Tibial artery (tissue), 4 donors: ENCODE measurements at regions not wholly inside any gene's neighbourhood (a gene's known extent, or its start where the extent isn't known, plus 50 kb on each side); places are given as distances from the start of the nearest gene placed in this dataset.
"Not testable (repeated sequence)": the region's sequence is repeated elsewhere in the genome, so short reads cannot be mapped to it uniquely, and the experiment has no call there.

Source experiments
- DNase-seq, 2 donors: peaks; one replicate each; pipeline ENCODE4 v3.0.0-alpha.2; 2019
- H3K27ac ChIP-seq, 2 donors: fragments of 200-600 bp; sonication (generic) in 1 of 2; 1 replicate in 1 of 2; 2 replicates in 1 of 2; pipeline ENCODE4 v1.5.1; 2018 to 2019; ENCODE audit warnings: mild to moderate bottlenecking in 1 of 2
- H3K27me3 ChIP-seq, 2 donors: fragments of 200-600 bp; sonication (generic) in 1 of 2; one replicate each; pipeline versions ENCODE4 v1.5.1 to v1.6.0; 2016 to 2019
- H3K36me3 ChIP-seq, 3 donors: fragments of 200-600 bp; sonication (generic) in 2 of 3; one replicate each; pipeline ENCODE4 v1.5.1; 2016 to 2019; ENCODE audit warnings: mild to moderate bottlenecking in 2 of 3
- H3K4me1 ChIP-seq, 4 donors: fragments of 200-600 bp; sonication (generic) in 2 of 4; 1 replicate in 3 of 4; 2 replicates in 1 of 4; pipeline ENCODE4 v1.5.1; 2016 to 2019
- H3K4me3 ChIP-seq, 2 donors: fragments of 200-600 bp; sonication (generic) in 1 of 2; 1 replicate in 1 of 2; 2 replicates in 1 of 2; pipeline ENCODE4 v1.5.1; 2018 to 2019; ENCODE audit warnings: mild to moderate bottlenecking in 2 of 2
- H3K9me3 ChIP-seq, 3 donors: fragments of 200-600 bp; sonication (generic) in 1 of 3; one replicate each; pipeline ENCODE4 v1.5.1; 2016 to 2019
- intact Hi-C: fragments of 100-400 bp; cut with DNase I; formaldehyde crosslinking; loops from one replicate; pipeline ENCODE4 v1.15.0; 2023; ENCODE audit warnings: low total_unique reads
- TF ChIP-seq, protein P1 (sequence below), 2 experiments: fragments of 200-600 bp in 1 of 2; fragments of 450-650 bp in 1 of 2; IDR thresholded peaks; one replicate each; pipeline ENCODE4 v1.5.1; 2017 to 2019; ENCODE audit warnings: antibody characterized with exemption in 2 of 2, mild to moderate bottlenecking in 1 of 2, moderate library complexity in 1 of 2

DNA sequence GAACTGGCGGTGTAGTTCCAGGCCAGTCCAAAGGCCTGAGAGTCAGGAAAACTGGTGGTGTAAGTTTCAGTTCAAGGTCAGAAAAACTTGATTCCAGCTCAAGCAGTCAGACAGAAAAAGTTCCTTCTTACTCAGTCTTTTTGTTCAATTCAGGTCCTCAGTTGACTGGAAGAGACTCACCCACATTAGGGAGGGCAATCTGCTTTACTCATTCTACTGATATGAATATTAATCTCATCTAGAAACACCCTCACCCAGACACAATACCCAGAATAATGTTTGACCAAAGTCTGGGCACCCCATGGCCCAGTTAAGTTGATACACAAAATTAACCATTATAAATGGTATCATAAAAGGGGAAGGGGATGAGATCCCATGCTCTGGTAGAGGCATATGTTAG is 50.1 kb upstream of the LTA4H start:
- intact Hi-C loops, result no loop called here
- TF ChIP-seq, protein P1, sequence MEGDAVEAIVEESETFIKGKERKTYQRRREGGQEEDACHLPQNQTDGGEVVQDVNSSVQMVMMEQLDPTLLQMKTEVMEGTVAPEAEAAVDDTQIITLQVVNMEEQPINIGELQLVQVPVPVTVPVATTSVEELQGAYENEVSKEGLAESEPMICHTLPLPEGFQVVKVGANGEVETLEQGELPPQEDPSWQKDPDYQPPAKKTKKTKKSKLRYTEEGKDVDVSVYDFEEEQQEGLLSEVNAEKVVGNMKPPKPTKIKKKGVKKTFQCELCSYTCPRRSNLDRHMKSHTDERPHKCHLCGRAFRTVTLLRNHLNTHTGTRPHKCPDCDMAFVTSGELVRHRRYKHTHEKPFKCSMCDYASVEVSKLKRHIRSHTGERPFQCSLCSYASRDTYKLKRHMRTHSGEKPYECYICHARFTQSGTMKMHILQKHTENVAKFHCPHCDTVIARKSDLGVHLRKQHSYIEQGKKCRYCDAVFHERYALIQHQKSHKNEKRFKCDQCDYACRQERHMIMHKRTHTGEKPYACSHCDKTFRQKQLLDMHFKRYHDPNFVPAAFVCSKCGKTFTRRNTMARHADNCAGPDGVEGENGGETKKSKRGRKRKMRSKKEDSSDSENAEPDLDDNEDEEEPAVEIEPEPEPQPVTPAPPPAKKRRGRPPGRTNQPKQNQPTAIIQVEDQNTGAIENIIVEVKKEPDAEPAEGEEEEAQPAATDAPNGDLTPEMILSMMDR (IDR thresholded peaks at IDR 0.05), result no peak
- no peak for DNase-seq
- no peaks in the 10 kb centered on the region for H3K36me3 ChIP-seq
- no peaks in the 10 kb centered on the region for H3K4me1 ChIP-seq
- H3K27me3 ChIP-seq, result no peaks in the 10 kb centered on the region
- H3K9me3 ChIP-seq, result no peaks in the 10 kb centered on the region
- no peak overlapping the region for H3K4me3 ChIP-seq
- H3K27ac ChIP-seq, result no peak overlapping the region

DNA sequence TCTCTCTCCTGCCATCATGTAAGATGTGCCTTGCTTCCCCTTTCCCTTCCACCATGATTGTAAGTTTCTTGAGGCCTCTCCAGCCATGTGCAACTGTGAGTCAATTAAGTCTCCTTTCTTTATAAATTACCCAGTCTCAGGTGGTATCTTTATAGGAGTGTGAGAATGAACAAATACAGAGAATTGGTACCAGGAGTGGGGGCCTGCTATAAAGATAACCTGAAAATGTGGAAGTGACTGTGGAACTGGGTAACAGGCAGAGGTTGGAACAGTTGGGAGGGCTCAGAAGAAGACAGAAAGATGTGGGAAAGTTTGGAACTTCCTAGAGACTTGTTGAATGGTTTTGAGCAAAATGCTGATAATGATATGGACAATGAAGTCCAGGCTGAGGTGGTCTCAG is 50.8 kb upstream of the LTA4H start:
- H3K9me3 ChIP-seq, intact Hi-C loops, H3K4me3 ChIP-seq, H3K27me3 ChIP-seq, H3K36me3 ChIP-seq, H3K27ac ChIP-seq, H3K4me1 ChIP-seq, DNase-seq: not testable (repeated sequence)

DNA sequence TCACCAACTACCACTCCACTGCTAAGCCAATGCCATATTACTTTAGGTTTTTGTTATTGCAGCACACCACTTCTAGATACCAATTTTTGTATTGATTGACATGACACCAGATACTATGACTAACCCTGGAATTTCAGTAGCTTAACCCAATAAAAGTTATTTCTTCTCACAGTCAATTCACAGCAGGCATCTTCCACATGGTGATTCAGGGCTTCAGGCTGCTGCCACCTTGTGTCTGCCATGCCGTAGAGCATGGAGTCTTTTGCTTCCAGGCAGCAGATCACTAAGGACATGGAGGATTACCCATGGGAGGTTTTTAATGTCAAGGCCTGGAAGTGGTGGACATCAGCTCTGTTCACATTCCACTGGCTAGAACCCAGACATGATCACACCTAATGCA is 56.4 kb upstream of the LTA4H start:
- intact Hi-C loops, result no loop called here
- H3K4me3 ChIP-seq, result no peak overlapping the region
- H3K27ac ChIP-seq, result no peak overlapping the region
- H3K4me1 ChIP-seq, result no peaks in the 10 kb centered on the region
- H3K27me3 ChIP-seq, result no peaks in the 10 kb centered on the region
- TF ChIP-seq, protein P1 (IDR thresholded peaks at IDR 0.05), result no peak
- no peak for DNase-seq
- no peaks in the 10 kb centered on the region for H3K36me3 ChIP-seq
- H3K9me3 ChIP-seq, result no peaks in the 10 kb centered on the region

DNA sequence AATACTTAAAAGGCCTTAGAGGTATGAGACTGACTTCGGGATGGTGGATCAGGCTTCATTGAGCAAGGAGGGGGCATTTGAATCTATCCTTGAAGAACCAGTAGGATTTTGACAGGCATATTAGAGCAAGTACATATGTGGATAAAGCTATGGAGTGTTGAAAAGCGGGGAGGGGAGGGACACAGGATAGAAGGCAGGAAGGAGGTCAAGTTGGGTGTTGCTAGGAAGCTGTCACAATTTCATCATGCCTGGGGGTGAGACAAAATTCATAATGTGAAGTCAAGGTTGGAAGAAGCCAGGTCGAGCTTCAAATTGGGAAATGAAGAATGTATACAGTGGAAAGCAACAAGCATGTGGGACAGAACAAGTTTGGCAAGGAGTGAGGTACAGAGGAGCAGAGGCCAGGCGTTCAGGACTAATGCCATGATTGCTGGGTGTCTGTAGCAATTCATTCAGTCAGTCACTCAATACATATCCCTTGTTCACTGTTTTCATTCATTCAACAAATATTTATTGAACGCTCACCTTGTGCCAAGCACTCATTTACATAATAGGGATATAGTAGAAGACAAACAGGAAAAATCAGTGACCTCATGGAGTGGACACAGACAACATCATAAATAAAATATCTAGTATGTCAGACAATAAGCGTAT is 58.3 kb upstream of the LTA4H start:
- H3K36me3 ChIP-seq, result no peaks in the 10 kb centered on the region
- no peak overlapping the region for H3K27ac ChIP-seq
- H3K9me3 ChIP-seq, result no peaks in the 10 kb centered on the region
- no peaks in the 10 kb centered on the region for H3K4me1 ChIP-seq
- no peak overlapping the region for H3K4me3 ChIP-seq
- TF ChIP-seq, protein P1 (IDR thresholded peaks at IDR 0.05), result no peak
- intact Hi-C loops, result no loop called here
- no peaks in the 10 kb centered on the region for H3K27me3 ChIP-seq
- no peak for DNase-seq

DNA sequence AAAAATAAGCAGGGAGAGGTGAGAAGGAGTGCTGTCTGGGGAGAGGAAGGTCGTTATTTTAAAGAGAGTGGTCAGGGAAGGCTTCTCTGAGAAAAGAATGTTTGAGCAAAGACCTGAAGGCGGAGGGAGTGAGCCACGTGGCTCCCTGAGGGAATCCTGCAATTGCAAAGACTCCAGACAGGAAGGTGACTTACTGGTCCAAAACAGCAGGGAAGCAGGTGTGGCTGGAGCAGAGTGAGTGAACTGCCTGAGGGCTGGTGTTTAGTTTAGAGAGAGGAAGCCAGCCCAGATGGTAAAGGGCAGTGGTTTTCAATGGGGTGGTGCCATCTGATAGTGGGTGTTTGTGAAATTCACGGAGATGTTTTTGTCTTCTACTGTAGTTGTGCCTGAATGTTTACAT is 58.8 kb upstream of the LTA4H start:
- intact Hi-C loops, result no loop called here
- TF ChIP-seq, protein P1 (IDR thresholded peaks at IDR 0.05), result no peak
- no peak overlapping the region for H3K27ac ChIP-seq

DNA sequence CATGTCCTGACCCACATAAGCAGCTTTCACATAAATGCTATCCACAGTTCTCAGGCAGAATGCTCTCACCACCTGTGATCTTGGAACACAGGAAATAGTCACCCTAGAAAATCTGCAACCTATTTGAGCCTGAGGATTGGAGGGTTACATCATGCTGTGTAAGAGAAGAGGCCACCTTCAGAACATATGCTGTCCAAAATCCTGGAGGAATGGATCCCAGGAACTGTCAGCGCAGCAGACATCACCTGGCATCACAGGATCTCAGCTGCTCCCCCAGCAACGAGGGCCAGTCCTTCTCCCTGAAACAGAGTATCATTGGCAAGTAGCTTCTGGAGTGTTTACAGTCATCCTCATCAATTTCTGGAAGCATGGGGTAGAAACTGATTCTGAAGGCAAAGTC is 63.2 kb upstream of the LTA4H start:
- intact Hi-C loops, result no loop called here
- Histone ChIP-seq H3K4me1 (no peaks in the 10 kb centered on the region), H3K27me3 (no peaks in the 10 kb centered on the region), H3K4me3 (no peak overlapping the region), H3K36me3 (no peaks in the 10 kb centered on the region), H3K9me3 (no peaks in the 10 kb centered on the region), H3K27ac (no peak overlapping the region)
- TF ChIP-seq, protein P1 (IDR thresholded peaks at IDR 0.05), result no peak
- no peak for DNase-seq

More for the DNA sequence above, 58.8 kb upstream of the LTA4H start:
- DNase-seq, result no peak
- Histone ChIP-seq H3K9me3 (no peaks in the 10 kb centered on the region), H3K36me3 (no peaks in the 10 kb centered on the region), H3K4me1 (no peaks in the 10 kb centered on the region), H3K4me3 (no peak overlapping the region), H3K27me3 (no peaks in the 10 kb centered on the region)
